Epithelial cell of esophagus (primary cell): ENCODE measurements at regions not wholly inside any gene's neighbourhood (a gene's known extent, or its start where the extent isn't known, plus 50 kb on each side); places are given as distances from the start of the nearest gene placed in this dataset.

ENCODE experiments used
- DNase-seq: peaks from one replicate; pipeline ENCODE4 v3.0.0; 2010; ENCODE audit warnings: low read depth
- H3K4me3 ChIP-seq: 2 replicates; pipeline ENCODE4 v1.5.1; 2011; ENCODE audit warnings: mild to moderate bottlenecking, low read length, control low read depth
- TF ChIP-seq, protein P1 (sequence below): IDR thresholded peaks from 2 replicates; pipeline ENCODE4 v1.5.1; 2011; ENCODE audit warnings: low read depth, mild to moderate bottlenecking, low read length, control low read depth, inconsistent platforms; ENCODE audit not compliant: insufficient read depth; ENCODE audit errors: missing control alignments

DNA sequence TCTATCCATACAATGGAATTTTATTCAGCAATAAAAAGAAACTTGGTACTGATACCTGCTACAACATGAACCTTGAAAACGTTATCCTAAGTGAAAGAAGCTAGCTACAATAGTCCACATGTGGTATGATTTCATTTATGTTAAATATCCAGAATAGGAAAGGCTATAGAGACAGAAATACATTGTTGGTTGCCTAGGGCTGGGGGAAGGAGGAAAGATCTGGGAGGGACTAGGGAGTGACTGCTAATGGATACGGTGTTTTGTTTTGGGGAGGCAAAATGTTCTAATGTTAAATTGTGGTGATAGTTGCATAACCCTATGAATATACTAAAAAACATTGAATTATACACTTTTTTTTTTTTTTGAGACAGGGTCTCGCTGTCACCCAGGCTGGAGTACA, 141.1 kb upstream of the ARX start:
- DNase-seq: no peak
- TF ChIP-seq, protein P1, sequence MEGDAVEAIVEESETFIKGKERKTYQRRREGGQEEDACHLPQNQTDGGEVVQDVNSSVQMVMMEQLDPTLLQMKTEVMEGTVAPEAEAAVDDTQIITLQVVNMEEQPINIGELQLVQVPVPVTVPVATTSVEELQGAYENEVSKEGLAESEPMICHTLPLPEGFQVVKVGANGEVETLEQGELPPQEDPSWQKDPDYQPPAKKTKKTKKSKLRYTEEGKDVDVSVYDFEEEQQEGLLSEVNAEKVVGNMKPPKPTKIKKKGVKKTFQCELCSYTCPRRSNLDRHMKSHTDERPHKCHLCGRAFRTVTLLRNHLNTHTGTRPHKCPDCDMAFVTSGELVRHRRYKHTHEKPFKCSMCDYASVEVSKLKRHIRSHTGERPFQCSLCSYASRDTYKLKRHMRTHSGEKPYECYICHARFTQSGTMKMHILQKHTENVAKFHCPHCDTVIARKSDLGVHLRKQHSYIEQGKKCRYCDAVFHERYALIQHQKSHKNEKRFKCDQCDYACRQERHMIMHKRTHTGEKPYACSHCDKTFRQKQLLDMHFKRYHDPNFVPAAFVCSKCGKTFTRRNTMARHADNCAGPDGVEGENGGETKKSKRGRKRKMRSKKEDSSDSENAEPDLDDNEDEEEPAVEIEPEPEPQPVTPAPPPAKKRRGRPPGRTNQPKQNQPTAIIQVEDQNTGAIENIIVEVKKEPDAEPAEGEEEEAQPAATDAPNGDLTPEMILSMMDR: no peak
- H3K4me3 ChIP-seq: no peak overlapping the region

DNA sequence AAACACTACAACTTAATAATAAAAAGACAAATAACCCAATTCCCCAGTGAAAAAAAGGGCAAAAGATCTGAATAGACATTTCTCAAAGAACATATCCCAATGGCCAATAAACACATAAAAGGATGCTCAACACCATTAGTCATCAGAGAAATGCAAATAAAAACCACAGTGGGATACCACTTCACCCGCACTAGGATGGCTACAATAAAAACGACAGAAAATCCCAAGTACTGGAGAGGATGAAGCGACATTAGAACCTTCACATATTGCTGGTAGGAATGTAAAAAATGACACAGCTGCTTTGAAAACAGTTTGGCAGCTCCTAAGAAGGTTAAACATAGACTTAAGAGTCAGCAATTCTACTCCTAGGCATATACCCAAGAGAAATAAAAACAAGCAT, 140.6 kb upstream of the ARX start:
- no peak overlapping the region for H3K4me3 ChIP-seq
- DNase-seq: no peak
- TF ChIP-seq, protein P1: no peak

DNA sequence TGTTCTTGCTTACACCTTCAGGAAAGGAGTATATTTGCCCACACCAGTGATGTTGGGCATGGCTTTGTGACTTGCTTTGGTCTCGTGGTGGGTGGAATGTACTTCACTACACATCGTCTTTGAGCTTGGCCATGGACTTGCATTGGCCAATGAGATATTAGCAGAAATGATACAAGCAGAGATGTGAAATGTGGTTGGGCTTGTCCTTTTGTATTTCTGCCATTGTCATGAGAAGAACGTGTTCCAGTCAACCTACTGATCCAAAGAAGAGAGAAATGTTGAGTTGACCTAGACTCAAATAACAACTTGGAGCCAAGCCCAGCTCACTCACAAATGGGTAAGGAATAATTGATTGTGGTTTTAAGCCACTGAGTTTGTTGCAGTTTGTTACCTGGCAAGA, 138.4 kb upstream of the ARX start:
- no peak for DNase-seq
- no peak overlapping the region for H3K4me3 ChIP-seq
- TF ChIP-seq, protein P1: no peak

DNA sequence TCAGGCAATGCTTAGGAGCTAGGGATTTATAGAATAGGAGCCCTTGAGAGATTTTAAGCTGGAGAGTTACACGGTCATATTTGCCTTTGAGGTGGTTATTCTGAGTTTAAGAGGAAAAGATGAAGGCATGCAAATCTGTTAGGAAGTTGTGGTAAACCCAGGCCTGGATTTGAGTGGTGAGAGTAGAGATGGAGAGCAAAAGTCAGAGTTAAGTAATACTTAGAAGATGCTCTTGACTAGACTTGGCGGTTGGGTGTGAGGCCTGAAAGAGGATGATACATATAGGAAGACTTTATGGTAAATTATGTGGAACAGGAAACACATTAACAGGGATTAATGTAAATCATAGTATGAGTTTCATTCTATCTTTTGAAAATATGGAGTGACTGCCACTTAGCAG, 136.0 kb upstream of the ARX start:
- TF ChIP-seq, protein P1: no peak
- DNase-seq: no peak
- no peak overlapping the region for H3K4me3 ChIP-seq

DNA sequence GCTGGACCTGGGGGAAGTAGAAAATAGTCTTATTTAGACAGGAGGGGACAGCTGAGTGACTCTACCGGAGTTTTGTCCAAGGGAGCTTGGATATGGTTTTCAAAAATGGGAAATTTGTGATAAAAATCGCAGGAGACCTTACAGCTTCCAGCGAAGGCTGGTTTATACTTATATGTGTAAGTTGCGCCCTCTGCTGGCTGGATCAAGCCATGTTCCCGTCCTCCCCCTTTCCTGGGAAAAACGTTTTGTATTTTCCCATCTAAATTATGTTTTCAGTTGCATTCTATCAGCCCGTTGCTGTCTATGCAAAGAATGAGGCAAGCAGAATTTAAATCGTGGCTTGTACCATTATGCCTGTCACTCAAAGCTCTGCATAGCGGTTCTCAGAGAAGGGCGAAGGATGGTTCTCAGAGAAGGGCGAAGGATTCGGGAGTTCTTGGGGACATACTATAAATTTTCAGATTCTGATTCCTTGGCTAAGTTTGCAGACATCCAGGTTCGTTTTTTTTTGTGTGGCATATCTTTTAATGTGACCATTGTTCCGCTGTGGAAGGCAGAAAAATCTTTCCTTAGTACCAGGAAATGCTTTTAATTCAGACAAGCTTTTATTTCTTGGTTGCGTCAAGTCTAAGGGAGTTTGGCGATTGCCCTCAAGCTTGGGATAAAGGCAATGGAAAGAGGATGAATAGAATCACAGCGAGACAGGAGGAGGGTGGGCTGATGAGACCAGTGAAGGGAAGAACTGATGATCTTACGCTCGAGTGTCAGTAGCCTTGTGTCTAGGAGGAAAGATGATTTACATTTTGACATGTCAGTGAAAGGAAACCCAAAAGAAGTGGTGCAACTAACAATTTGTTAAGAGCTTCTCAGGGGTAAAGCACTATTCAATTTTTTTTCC, 128.5 kb upstream of the ARX start:
- no peak overlapping the region for H3K4me3 ChIP-seq
- peak; percentile 43 for DNase-seq
- TF ChIP-seq, protein P1: peak; percentile 69

DNA sequence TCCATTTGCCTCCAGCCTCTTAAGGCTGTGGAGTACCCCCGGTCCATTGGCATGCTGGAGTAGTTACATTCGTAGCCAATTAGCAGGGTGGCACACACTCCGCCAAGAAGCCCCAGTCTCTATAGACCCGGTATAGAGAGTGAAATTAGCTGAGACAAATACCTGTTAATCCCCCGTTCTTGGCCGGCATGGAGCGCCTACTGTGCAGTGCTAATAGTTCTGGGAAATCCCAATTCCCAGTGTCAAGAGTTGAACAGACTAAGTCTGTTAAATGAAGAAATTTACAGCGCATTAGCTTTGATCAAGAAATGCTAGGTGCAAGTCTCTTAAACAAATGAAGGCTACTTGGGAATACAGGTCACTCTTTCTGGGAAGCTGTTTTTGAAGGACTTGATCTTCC, 127.8 kb upstream of the ARX start:
- DNase-seq: no peak
- H3K4me3 ChIP-seq: no peak overlapping the region
- TF ChIP-seq, protein P1: no peak

DNA sequence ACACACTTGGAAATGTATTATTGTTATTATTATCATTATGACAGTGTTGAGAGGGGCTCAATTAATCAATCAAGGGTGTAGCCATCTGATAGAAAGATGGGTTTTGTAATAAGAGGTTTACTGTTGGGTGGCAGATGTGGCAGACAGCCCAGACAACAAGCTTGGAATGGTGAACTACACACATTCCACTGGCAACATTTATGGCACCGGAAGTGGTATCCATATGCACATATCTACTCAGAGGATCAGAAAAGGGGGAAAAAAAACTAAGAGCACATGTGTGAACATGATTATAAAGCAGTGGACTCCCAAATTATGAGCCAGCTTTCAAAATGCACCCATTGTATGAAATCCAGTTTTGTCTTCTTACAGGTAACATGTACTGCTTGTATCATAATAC, 125.9 kb upstream of the ARX start:
- TF ChIP-seq, protein P1: no peak
- no peak for DNase-seq
- no peak overlapping the region for H3K4me3 ChIP-seq
